Vagina (tissue), 2 donors: ENCODE measurements at regions not wholly inside any gene's neighbourhood (a gene's known extent, or its start where the extent isn't known, plus 50 kb on each side); places are given as distances from the start of the nearest gene placed in this dataset.

Experiments
- POLR2A ChIP-seq, 2 donors: fragments of 450-650 bp; IDR thresholded peaks; one replicate each; pipeline ENCODE4 v1.6.1; 2017; ENCODE audit warnings: antibody characterized with exemption in 2 of 2, mild to moderate bottlenecking in 2 of 2, moderate library complexity in 2 of 2
- POLR2AphosphoS5 ChIP-seq, 2 donors: sonication (generic); formaldehyde crosslinking; IDR thresholded peaks; one replicate each; pipeline ENCODE4 v1.9.0; 2017; ENCODE audit warnings: antibody characterized with exemption in 2 of 2, mild to moderate bottlenecking in 2 of 2, low read depth in 1 of 2; ENCODE audit not compliant: insufficient read depth in 1 of 2

- TF ChIP-seq POLR2A (IDR thresholded peaks at IDR 0.05) (no peak), POLR2AphosphoS5 (IDR thresholded peaks at IDR 0.05; ENCODE audit: insufficient read depth in 1 of 2, low read depth in 1 of 2) (no peak)
Measured at GRCh38 chr13:26495750-26496149, 61.7 kb upstream of the WASF3 start.
